ENCODE measurements at regions not wholly inside any gene's neighbourhood (a gene's known extent, or its start where the extent isn't known, plus 50 kb on each side); places are given as distances from the start of the nearest gene placed in this dataset.
"Not testable (repeated sequence)": the region's sequence is repeated elsewhere in the genome, so short reads cannot be mapped to it uniquely, and the experiment has no call there.

- DNase-seq (ENCODE audit: low read depth in 3 of 3): not testable (repeated sequence)
Measured at GRCh38 chr2:87675487-87675886, 72.4 kb upstream of the PLGLB2 start.

- DNase-seq (ENCODE audit: low read depth in 3 of 3): not testable (repeated sequence)
Measured at GRCh38 chr2:87677421-87677923, 70.4 kb upstream of the PLGLB2 start.

GRCh38 chr2:87678742-87679173, 69.1 kb upstream of the PLGLB2 start:
- DNase-seq (ENCODE audit: low read depth in 3 of 3): not testable (repeated sequence)

GRCh38 chr2:87679950-87680349, 67.9 kb upstream of the PLGLB2 start:
- not testable (repeated sequence) for DNase-seq (ENCODE audit: low read depth in 3 of 3)

DNA sequence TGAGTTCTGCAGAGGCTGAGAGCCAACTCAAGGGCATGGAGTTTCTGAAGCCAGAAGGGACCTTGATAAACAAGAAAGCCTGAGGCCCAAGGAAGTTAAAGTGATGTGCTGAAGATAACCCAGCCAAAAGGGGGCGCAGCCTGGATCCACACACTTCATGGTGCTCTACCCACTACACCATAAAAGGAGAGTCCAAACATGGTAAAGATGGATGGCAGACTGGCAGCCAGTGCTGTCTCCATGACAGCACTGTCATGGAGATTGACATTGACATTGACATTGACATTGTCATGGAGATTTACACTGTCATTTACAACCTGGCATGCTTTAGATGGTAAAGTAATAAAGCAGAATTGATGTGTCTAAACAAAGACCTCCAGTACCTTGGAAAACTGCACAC, 67.2 kb upstream of the PLGLB2 start:
- not testable (repeated sequence) for DNase-seq (ENCODE audit: low read depth in 3 of 3)

DNA sequence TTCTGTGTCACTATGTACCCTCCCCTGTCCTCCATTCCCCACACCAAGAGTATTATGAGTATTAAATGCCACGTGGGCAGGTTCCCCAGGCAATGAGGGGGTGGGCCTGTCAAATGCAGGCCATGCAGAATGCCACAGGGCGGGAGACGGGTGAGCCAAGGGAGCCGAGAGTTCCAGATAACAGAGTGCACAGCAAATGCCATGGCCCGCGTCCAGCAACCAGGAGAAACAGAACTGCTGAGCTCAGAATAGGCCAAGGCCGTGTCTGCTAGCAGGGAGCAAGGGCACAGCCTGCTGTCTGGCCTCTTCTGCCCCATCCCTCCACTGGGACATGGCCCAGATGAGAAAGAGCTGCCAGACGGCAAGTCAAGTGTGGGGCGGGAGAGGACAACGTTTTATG, 64.4 kb upstream of the PLGLB2 start:
- DNase-seq (ENCODE audit: low read depth in 3 of 3): not testable (repeated sequence)

- not testable (repeated sequence) for DNase-seq (ENCODE audit: low read depth in 3 of 3)
Measured at GRCh38 chr2:87683961-87684360, 63.9 kb upstream of the PLGLB2 start.

DNA sequence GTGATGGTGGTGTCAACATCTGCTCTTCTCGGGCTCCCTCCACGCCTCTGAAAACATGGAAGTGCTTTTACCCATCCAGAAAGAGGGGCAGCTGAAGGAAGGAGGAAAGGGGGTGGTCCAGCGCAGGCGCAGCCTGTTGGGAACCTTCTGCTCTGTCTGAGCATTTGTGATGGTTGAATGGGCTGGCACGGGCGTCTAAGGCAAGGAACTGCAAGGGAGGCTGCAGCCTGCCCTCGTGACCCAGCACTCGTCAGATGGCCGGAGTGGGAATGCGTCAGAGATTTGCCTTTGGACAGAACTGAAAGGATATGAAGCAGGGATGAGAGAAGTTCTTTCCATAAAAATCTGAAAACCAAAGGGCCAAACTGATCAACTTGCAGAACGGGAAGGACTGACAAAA, 62.3 kb upstream of the PLGLB2 start:
- DNase-seq (ENCODE audit: low read depth in 3 of 3): not testable (repeated sequence)

DNA sequence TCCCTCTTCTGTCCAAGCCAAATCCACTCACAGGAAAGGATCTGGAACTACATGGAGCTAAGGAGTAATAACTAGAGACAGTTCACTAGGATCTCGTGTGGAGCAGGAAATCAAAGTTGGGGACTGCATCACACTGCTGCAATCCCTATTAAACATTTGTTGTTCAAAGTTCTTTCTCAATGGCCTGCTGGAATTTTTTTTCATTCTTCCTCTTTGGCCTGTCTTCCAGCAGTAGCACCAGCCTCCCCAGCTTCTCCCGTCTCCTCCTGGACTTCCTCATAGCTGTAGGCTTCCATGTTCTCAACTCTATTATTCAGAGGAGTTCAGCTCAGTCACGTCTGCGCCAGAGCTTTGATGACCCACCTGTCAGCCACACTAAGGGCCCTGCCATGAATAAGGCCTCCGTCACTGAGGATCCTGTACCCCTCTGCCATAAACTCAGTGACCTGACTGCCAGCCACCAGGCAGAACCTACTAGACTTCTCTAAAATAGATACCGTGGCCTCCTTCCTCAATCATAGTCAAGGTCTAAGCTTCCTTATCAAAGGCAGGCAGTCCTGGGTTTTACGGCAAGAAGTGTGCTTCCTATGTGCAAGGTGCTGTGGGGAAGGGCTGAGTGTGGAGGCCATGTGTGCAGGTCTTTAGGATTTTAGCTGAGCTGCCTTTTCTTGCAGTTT, 60.9 kb upstream of the PLGLB2 start:
- DNase-seq (ENCODE audit: low read depth in 3 of 3): not testable (repeated sequence)

DNA sequence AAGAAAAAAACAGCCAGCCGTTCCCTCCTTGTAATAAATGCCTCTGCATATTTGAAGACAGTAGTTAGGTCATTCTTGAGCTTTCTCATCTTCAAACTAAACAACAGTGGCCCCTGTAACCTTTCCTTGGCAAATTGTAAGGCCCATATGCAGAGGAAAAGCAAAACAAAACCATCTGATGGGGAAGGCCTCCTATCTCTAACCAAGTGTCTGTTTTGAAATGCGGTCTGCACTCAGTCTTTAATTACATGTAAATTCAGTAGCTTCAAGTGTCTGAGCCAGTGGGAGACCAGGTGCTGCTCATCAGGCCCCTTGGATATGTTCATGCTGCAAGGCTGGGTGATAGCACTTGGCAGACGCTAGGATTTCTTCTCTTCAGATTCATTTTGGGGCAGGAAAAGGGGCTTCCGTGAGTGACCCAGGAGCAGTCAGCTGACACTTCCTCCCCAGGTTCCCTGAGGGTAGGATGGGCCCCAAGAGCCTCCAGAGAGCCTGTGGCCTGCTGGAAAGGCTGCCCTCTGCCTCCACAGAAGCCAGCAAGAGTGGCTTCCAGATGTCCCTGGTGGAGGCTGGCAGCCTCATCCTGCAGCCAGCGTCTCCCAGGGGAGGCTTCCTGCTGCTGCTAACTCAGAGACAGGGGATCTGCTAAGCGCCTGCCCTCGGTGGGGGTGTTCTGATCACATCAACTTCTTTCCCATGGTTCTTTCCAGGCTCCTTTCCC, 60.2 kb upstream of the PLGLB2 start:
- DNase-seq (ENCODE audit: low read depth in 3 of 3): not testable (repeated sequence)

- DNase-seq (ENCODE audit: low read depth in 3 of 3): not testable (repeated sequence)
Measured at GRCh38 chr2:87691899-87692592, 55.8 kb upstream of the PLGLB2 start.

DNA sequence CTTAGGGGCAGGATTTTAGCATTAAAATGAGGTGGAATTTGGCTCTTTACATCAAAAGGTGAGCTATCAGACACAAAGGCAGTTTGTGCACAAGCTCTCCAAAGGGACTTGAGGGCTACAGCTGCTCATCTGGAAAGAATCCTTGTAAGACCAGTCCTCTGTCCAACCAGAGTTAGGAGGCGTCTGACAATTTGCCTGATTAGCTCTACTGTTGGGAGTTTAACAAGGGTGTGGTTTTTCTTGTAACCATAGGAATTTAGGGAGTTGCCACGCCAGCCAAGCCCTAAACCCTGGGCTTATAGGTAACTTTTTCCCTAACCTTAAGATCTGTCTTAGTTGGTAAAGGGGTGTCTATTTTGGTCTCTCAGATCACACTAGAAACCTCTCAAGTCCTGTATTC, 55.0 kb upstream of the PLGLB2 start:
- not testable (repeated sequence) for DNase-seq (ENCODE audit: low read depth in 3 of 3)

DNA sequence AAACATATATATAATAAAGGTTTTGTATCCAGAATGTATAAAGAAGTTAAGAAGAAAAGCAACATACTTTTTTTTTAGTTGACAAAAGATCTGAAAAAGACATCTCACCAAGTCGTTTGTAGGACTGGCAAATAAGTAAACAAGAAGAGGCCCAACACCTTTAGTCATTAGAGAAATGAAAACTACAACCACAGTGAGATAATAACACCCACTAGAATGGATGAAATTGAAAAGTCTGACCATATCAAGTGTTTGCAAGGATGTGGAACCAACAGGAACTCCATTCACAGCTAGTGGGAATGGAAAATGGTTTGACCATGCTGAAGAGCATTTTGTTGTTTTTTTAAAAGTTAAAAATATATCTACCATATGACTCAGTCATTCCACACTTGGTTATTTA, 54.0 kb upstream of the PLGLB2 start:
- not testable (repeated sequence) for DNase-seq (ENCODE audit: low read depth in 3 of 3)

GRCh38 chr2:87695596-87696323, 52.1 kb upstream of the PLGLB2 start:
- not testable (repeated sequence) for DNase-seq (ENCODE audit: low read depth in 3 of 3)

Measured in stimulated activated CD4-positive, alpha-beta T cell treated with anti-CD3 and anti-CD28 coated beads, TNF-alpha, amount 100 ng/mL, for 24 hours (primary cell).